Kidney epithelial cell (primary cell): ENCODE measurements at regions not wholly inside any gene's neighbourhood (a gene's known extent, or its start where the extent isn't known, plus 50 kb on each side); places are given as distances from the start of the nearest gene placed in this dataset.

ENCODE experiments used
- DNase-seq: peaks from one replicate; pipeline ENCODE4 v3.0.0-alpha.2; 2010; ENCODE audit warnings: low read depth
- H3K27me3 ChIP-seq: 2 replicates; pipeline ENCODE4 v1.6.0; 2011; ENCODE audit warnings: low read length; ENCODE audit not compliant: control insufficient read depth, insufficient read depth
- H3K36me3 ChIP-seq: 2 replicates; pipeline ENCODE4 v1.5.1; 2011; ENCODE audit warnings: low read length; ENCODE audit not compliant: control insufficient read depth, insufficient read depth
- H3K4me3 ChIP-seq: 2 replicates; pipeline ENCODE4 v1.5.1; 2011; ENCODE audit warnings: low read depth, mild to moderate bottlenecking, control low read depth, low read length
- TF ChIP-seq, protein P1 (sequence below): IDR thresholded peaks from 2 replicates; pipeline ENCODE4 v1.5.1; 2011; ENCODE audit warnings: mild to moderate bottlenecking, moderate library complexity, low read length, control low read depth, inconsistent platforms; ENCODE audit not compliant: insufficient read depth, poor library complexity, severe bottlenecking

DNA sequence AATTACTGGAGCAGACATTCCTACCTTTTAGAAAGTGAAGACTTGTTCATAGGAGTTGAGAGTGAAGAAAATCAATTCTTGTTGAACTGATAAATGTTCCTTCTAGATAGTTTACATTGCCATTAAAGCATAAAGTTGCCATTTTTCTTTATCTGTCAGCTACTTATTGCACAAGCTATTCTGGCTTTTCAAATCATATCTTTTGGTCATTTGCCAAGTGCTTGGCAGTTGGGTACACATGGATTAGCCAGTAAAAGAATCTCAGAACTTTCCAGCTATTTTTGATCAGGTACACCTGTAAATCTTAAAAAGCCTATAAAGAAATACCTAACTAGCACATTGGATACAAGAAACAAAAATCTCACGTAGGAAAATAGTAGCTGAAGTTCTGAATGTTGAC, 56.4 kb upstream of the PNPLA4 start:
- H3K36me3 ChIP-seq, result no peaks in the 10 kb centered on the region
- no peak for DNase-seq
- H3K4me3 ChIP-seq, result no peak overlapping the region
- H3K27me3 ChIP-seq, result no peaks in the 10 kb centered on the region
- TF ChIP-seq, protein P1, sequence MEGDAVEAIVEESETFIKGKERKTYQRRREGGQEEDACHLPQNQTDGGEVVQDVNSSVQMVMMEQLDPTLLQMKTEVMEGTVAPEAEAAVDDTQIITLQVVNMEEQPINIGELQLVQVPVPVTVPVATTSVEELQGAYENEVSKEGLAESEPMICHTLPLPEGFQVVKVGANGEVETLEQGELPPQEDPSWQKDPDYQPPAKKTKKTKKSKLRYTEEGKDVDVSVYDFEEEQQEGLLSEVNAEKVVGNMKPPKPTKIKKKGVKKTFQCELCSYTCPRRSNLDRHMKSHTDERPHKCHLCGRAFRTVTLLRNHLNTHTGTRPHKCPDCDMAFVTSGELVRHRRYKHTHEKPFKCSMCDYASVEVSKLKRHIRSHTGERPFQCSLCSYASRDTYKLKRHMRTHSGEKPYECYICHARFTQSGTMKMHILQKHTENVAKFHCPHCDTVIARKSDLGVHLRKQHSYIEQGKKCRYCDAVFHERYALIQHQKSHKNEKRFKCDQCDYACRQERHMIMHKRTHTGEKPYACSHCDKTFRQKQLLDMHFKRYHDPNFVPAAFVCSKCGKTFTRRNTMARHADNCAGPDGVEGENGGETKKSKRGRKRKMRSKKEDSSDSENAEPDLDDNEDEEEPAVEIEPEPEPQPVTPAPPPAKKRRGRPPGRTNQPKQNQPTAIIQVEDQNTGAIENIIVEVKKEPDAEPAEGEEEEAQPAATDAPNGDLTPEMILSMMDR, result no peak
